ENCODE measurements at regions not wholly inside any gene's neighbourhood (a gene's known extent, or its start where the extent isn't known, plus 50 kb on each side); places are given as distances from the start of the nearest gene placed in this dataset.

GRCh38 chr10:64320448-64320847, 799.2 kb downstream of the REEP3 start:
- WGBS, 2 donors: 85 to 88% methylated on average over 6 of the region's 6 CpGs
- Histone ChIP-seq H3K27ac (no peak overlapping the region), H3K9me3 (no peaks in the 10 kb centered on the region), H3K36me3 (no peaks in the 10 kb centered on the region), H3K27me3 (no peaks in the 10 kb centered on the region), H3K4me1 (peaks cover 0 to 7% (median 0%) of the 10 kb centered on the region in 4 donors), H3K4me3 (no peak overlapping the region)
- no peak for DNase-seq
- TF ChIP-seq POLR2AphosphoS5 (IDR thresholded peaks at IDR 0.05) (no peak), EP300 (IDR thresholded peaks at IDR 0.05) (no peak), POLR2A (IDR thresholded peaks at IDR 0.05) (no peak), CTCF (IDR thresholded peaks at IDR 0.05) (no peak)
- intact Hi-C loops (cut with DNase I): no loop called here

DNA sequence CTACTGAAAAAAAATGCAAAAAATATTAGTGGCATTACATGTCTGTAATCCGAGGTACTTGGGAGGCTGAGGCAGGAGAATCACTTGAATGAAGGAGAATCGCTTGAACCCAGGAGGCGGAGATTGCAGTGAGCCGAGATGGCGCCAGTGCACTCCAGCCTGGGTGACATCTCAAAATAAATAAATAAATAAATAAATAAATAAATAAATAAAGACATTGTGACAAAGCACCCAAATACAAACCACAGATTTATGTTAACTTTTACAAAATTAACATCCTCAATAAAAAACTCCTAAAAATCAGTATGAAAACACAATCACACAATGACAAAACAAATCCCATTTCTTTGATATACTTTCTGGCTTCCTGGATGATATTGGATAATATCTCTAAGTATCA, 808.3 kb downstream of the REEP3 start:
- H3K36me3 ChIP-seq: no peaks in the 10 kb centered on the region
- DNase-seq: no peak
- H3K4me3 ChIP-seq: no peak overlapping the region
- no peaks in the 10 kb centered on the region for H3K4me1 ChIP-seq
- H3K27ac ChIP-seq: no peak overlapping the region
- 95 to 98% methylated on average over 5 of the region's 5 CpGs for WGBS, 2 donors
- TF ChIP-seq POLR2A (IDR thresholded peaks at IDR 0.05) (no peak), EP300 (IDR thresholded peaks at IDR 0.05) (no peak), POLR2AphosphoS5 (IDR thresholded peaks at IDR 0.05) (no peak), CTCF (IDR thresholded peaks at IDR 0.05) (no peak)
- H3K9me3 ChIP-seq: peaks cover 0 to 3% (median 0%) of the 10 kb centered on the region in 4 donors
- intact Hi-C loops (cut with DNase I): no loop called here
- no peaks in the 10 kb centered on the region for H3K27me3 ChIP-seq

- no peaks in the 10 kb centered on the region for H3K9me3 ChIP-seq
- no peak overlapping the region for H3K4me3 ChIP-seq
- TF ChIP-seq POLR2A (IDR thresholded peaks at IDR 0.05): no peak
- no peak for TF ChIP-seq POLR2AphosphoS5 (IDR thresholded peaks at IDR 0.05)
- TF ChIP-seq EP300 (IDR thresholded peaks at IDR 0.05): no peak
- no peak for TF ChIP-seq CTCF (IDR thresholded peaks at IDR 0.05)
- intact Hi-C loops (cut with DNase I): no loop called here
- 36 to 42% methylated on average over 1 of the region's 1 CpG for WGBS, 2 donors
- H3K27me3 ChIP-seq: no peaks in the 10 kb centered on the region
- no peaks in the 10 kb centered on the region for H3K4me1 ChIP-seq
- no peak overlapping the region for H3K27ac ChIP-seq
- DNase-seq: no peak
- no peaks in the 10 kb centered on the region for H3K36me3 ChIP-seq
Observed at GRCh38 chr10:64332551-64332950, 811.4 kb downstream of the REEP3 start.

- WGBS, 2 donors: 95% methylated on average over 4 of the region's 4 CpGs
- no peak for TF ChIP-seq EP300 (IDR thresholded peaks at IDR 0.05)
- no peak for TF ChIP-seq CTCF (IDR thresholded peaks at IDR 0.05)
- no peak for TF ChIP-seq POLR2AphosphoS5 (IDR thresholded peaks at IDR 0.05)
- no peak for TF ChIP-seq POLR2A (IDR thresholded peaks at IDR 0.05)
- no peaks in the 10 kb centered on the region for H3K9me3 ChIP-seq
- intact Hi-C loops (cut with DNase I): no loop called here
- H3K27ac ChIP-seq: no peak overlapping the region
- H3K27me3 ChIP-seq: no peaks in the 10 kb centered on the region
- DNase-seq: no peak
- H3K4me3 ChIP-seq: no peak overlapping the region
- H3K4me1 ChIP-seq: no peaks in the 10 kb centered on the region
- no peaks in the 10 kb centered on the region for H3K36me3 ChIP-seq
Observed at GRCh38 chr10:64334084-64334483, 812.9 kb downstream of the REEP3 start.

GRCh38 chr10:64344211-64344610, 823.0 kb downstream of the REEP3 start:
- TF ChIP-seq POLR2A (IDR thresholded peaks at IDR 0.05) (no peak), EP300 (IDR thresholded peaks at IDR 0.05) (no peak), CTCF (IDR thresholded peaks at IDR 0.05) (no peak), POLR2AphosphoS5 (IDR thresholded peaks at IDR 0.05) (no peak)
- Histone ChIP-seq H3K4me3 (no peak overlapping the region), H3K4me1 (no peaks in the 10 kb centered on the region), H3K9me3 (no peaks in the 10 kb centered on the region), H3K36me3 (no peaks in the 10 kb centered on the region), H3K27me3 (no peaks in the 10 kb centered on the region), H3K27ac (no peak overlapping the region)
- DNase-seq: no peak
- 89% methylated on average over 1 of the region's 1 CpG for WGBS, 2 donors
- intact Hi-C loops (cut with DNase I): no loop called here
